22Rv1 (cell line): ENCODE measurements at regions not wholly inside any gene's neighbourhood (a gene's known extent, or its start where the extent isn't known, plus 50 kb on each side); places are given as distances from the start of the nearest gene placed in this dataset.

Experiments
- CTCF ChIP-seq: fragments of 450-650 bp; IDR thresholded peaks from 2 replicates; pipeline ENCODE4 v1.5.1; 2017; ENCODE audit warnings: mild to moderate bottlenecking
- ZFX ChIP-seq: fragments of 450-650 bp; IDR thresholded peaks from 2 replicates; pipeline ENCODE4 v1.6.1; 2017; ENCODE audit warnings: antibody characterized with exemption, borderline replicate concordance

GRCh38 chr10:33041783-33042437 is 83.9 kb upstream of the ITGB1 start:
- TF ChIP-seq CTCF, result no peak
- TF ChIP-seq ZFX, result no peak
